Stimulated activated CD4-positive, alpha-beta T cell treated with anti-CD3 and anti-CD28 coated beads, TNF-alpha, amount 100 ng/mL, for 4 hours (primary cell): ENCODE measurements at regions not wholly inside any gene's neighbourhood (a gene's known extent, or its start where the extent isn't known, plus 50 kb on each side); places are given as distances from the start of the nearest gene placed in this dataset.

ENCODE experiments used
- DNase-seq, 3 experiments: peaks; one replicate each; pipeline ENCODE4 v3.0.0-alpha.2; 2020; ENCODE audit warnings: low read depth in 3 of 3

- no peak for DNase-seq
Measured at GRCh38 chr14:21993070-21993469, 319.5 kb upstream of the OR4E1 start.

GRCh38 chr14:21991130-21991529 is 317.5 kb upstream of the OR4E1 start:
- no peak for DNase-seq

- no peak for DNase-seq
Measured at GRCh38 chr14:21990116-21990515, 316.5 kb upstream of the OR4E1 start.

GRCh38 chr14:21989090-21989489 is 315.5 kb upstream of the OR4E1 start:
- no peak for DNase-seq

GRCh38 chr14:21988413-21988812 is 314.8 kb upstream of the OR4E1 start:
- no peak for DNase-seq

GRCh38 chr14:21987937-21988336 is 314.3 kb upstream of the OR4E1 start:
- no peak for DNase-seq

- DNase-seq: no peak
Measured at GRCh38 chr14:21985081-21985480, 311.5 kb upstream of the OR4E1 start.

- DNase-seq: no peak
Measured at GRCh38 chr14:21978999-21979314, 305.3 kb upstream of the OR4E1 start.

GRCh38 chr14:21978184-21978998 is 304.8 kb upstream of the OR4E1 start:
- peak in 1 of 3 experiments; percentile 44 for DNase-seq

GRCh38 chr14:21974741-21975140 is 301.1 kb upstream of the OR4E1 start:
- no peak for DNase-seq

GRCh38 chr14:21965042-21965441 is 291.4 kb upstream of the OR4E1 start:
- DNase-seq: no peak

- no peak for DNase-seq
Measured at GRCh38 chr14:21964180-21964579, 290.6 kb upstream of the OR4E1 start.

- DNase-seq: no peak
Measured at GRCh38 chr14:21960636-21961035, 287.0 kb upstream of the OR4E1 start.

GRCh38 chr14:21941885-21942284 is 268.3 kb upstream of the OR4E1 start:
- DNase-seq: no peak

GRCh38 chr14:21940887-21941856 is 267.6 kb upstream of the OR4E1 start:
- DNase-seq: no peak

GRCh38 chr14:21939836-21940235 is 266.2 kb upstream of the OR4E1 start:
- DNase-seq: no peak

- no peak for DNase-seq
Measured at GRCh38 chr14:21937996-21938395, 264.4 kb upstream of the OR4E1 start.

- DNase-seq: no peak
Measured at GRCh38 chr14:21933681-21934080, 260.1 kb upstream of the OR4E1 start.

GRCh38 chr14:21924479-21924878 is 250.9 kb upstream of the OR4E1 start:
- DNase-seq: peak in 1 of 3 experiments; percentile 47

GRCh38 chr14:21923820-21924219 is 250.2 kb upstream of the OR4E1 start:
- DNase-seq: peak in 1 of 3 experiments; percentile 17

- DNase-seq: no peak
Measured at GRCh38 chr14:21921453-21921852, 247.8 kb upstream of the OR4E1 start.

- DNase-seq: peak in 1 of 3 experiments; percentile 41
Measured at GRCh38 chr14:21917699-21918436, 244.2 kb upstream of the OR4E1 start.
